ENCODE measurements at regions not wholly inside any gene's neighbourhood (a gene's known extent, or its start where the extent isn't known, plus 50 kb on each side); places are given as distances from the start of the nearest gene placed in this dataset.

GRCh38 chr4:176925962-176926361 lies 133.2 kb upstream of the VEGFC start:
- TF ChIP-seq EZH2phosphoT487 (IDR thresholded peaks at IDR 0.05; ENCODE audit: low read depth), result no peak
- TF ChIP-seq, protein P1, sequence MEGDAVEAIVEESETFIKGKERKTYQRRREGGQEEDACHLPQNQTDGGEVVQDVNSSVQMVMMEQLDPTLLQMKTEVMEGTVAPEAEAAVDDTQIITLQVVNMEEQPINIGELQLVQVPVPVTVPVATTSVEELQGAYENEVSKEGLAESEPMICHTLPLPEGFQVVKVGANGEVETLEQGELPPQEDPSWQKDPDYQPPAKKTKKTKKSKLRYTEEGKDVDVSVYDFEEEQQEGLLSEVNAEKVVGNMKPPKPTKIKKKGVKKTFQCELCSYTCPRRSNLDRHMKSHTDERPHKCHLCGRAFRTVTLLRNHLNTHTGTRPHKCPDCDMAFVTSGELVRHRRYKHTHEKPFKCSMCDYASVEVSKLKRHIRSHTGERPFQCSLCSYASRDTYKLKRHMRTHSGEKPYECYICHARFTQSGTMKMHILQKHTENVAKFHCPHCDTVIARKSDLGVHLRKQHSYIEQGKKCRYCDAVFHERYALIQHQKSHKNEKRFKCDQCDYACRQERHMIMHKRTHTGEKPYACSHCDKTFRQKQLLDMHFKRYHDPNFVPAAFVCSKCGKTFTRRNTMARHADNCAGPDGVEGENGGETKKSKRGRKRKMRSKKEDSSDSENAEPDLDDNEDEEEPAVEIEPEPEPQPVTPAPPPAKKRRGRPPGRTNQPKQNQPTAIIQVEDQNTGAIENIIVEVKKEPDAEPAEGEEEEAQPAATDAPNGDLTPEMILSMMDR (IDR thresholded peaks at IDR 0.05; ENCODE audit: low read depth, low read length), result no peak
